ENCODE measurements at regions not wholly inside any gene's neighbourhood (a gene's known extent, or its start where the extent isn't known, plus 50 kb on each side); places are given as distances from the start of the nearest gene placed in this dataset.

DNA sequence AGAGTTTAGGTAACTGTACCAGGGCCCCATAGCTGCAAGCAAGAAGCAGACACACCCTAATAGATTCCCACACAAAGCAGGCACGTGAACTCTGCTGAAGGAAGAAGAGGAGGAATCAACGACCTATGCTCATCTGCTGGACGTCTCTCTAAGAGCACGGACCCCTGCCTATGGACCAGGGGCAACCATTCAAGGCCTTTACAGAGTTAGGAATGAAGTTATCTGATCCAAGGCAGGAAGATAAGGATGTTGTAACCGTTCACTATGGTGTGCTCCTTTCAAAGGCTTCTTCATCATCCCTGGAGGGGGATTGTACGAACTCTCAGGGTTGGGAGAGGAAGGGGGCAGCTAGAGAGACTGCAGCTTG lies 141.6 kb upstream of the PARP11 start:
- TF ChIP-seq, protein P1, sequence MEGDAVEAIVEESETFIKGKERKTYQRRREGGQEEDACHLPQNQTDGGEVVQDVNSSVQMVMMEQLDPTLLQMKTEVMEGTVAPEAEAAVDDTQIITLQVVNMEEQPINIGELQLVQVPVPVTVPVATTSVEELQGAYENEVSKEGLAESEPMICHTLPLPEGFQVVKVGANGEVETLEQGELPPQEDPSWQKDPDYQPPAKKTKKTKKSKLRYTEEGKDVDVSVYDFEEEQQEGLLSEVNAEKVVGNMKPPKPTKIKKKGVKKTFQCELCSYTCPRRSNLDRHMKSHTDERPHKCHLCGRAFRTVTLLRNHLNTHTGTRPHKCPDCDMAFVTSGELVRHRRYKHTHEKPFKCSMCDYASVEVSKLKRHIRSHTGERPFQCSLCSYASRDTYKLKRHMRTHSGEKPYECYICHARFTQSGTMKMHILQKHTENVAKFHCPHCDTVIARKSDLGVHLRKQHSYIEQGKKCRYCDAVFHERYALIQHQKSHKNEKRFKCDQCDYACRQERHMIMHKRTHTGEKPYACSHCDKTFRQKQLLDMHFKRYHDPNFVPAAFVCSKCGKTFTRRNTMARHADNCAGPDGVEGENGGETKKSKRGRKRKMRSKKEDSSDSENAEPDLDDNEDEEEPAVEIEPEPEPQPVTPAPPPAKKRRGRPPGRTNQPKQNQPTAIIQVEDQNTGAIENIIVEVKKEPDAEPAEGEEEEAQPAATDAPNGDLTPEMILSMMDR (conservative IDR thresholded peaks at IDR 0.05) = no peak
- TF ChIP-seq ZFX (IDR thresholded peaks at IDR 0.05) = no peak

All from C4-2B (cell line).